K562 (cell line): ENCODE measurements at regions not wholly inside any gene's neighbourhood (a gene's known extent, or its start where the extent isn't known, plus 50 kb on each side); places are given as distances from the start of the nearest gene placed in this dataset.

Experiments used
- ZBTB17 ChIP-seq: fragments of 450-650 bp; formaldehyde crosslinking; IDR thresholded peaks from 2 replicates; pipeline ENCODE4 v1.4.0; 2020; ENCODE audit warnings: mild to moderate bottlenecking
- TF ChIP-seq, protein P1 (sequence below), 2 experiments: fragments of 450-650 bp; conservative IDR thresholded peaks; 2 replicates each; pipeline ENCODE4 v1.6.1; 2017; ENCODE audit warnings: mild to moderate bottlenecking in 2 of 2, moderate library complexity in 2 of 2

DNA sequence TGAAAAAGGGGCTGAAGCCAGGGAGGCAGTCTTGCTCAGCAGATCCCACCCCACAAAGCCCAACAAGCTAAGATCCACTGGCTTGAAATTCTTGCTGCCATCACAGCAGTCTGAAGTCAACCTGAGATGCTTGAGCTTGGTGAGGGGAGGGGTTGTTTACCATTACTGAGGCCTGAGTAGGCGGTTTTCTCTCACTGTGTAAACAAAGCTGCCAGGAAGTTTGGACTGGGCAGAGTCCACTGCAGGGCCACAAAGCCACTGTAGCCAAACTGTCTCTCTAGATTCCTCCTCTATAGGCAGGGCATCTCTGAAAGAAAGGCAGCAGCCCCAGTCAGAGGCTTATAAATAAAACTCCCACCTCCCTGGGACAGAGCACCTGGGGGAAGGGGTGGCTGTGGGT lies 746.1 kb upstream of the LRRC4C start:
- TF ChIP-seq, protein P1, sequence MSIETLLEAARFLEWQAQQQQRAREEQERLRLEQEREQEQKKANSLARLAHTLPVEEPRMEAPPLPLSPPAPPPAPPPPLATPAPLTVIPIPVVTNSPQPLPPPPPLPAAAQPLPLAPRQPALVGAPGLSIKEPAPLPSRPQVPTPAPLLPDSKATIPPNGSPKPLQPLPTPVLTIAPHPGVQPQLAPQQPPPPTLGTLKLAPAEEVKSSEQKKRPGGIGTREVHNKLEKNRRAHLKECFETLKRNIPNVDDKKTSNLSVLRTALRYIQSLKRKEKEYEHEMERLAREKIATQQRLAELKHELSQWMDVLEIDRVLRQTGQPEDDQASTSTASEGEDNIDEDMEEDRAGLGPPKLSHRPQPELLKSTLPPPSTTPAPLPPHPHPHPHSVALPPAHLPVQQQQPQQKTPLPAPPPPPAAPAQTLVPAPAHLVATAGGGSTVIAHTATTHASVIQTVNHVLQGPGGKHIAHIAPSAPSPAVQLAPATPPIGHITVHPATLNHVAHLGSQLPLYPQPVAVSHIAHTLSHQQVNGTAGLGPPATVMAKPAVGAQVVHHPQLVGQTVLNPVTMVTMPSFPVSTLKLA (conservative IDR thresholded peaks at IDR 0.05) = no peak
- no peak for TF ChIP-seq ZBTB17 (CRISPR knock-in tag)
